ENCODE measurements at regions not wholly inside any gene's neighbourhood (a gene's known extent, or its start where the extent isn't known, plus 50 kb on each side); places are given as distances from the start of the nearest gene placed in this dataset.

DNA sequence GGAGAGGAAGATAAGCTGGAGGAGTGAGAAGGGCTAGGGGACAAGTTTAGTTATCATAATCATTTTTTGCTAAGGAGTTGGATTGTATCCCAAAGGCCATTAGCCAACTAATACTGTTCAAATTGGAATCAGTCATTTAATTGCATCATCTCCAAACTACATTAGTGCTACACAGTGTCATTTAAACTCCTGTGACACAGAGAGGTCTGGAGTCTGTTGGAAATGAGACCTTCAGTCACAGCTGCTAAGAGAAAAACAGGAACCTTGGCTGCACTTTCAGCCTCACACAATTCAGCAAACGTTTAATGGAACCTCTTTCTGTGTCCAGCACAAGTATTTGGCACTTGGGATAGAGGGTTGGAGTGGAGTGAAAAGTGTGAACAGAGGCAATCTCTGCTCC is 175.5 kb upstream of the MGAT5 start:
- no peak for ATAC-seq
- H3K27ac ChIP-seq (ENCODE audit: low read depth), result no peak overlapping the region
- Mint-ChIP-seq H3K36me3 (ENCODE audit: low read depth) (peaks cover 5% of the 10 kb centered on the region; the same call in 2 of the 3 replicates), H3K4me1 (peaks cover 14% of the 10 kb centered on the region), H3K4me3 (no peak overlapping the region), H3K9me3 (peaks cover 11% of the 10 kb centered on the region), H3K27ac (no peak overlapping the region), H3K27me3 (ENCODE audit: insufficient read depth, low read depth, poor library complexity) (peaks cover 9% of the 10 kb centered on the region)
- H2AFZ ChIP-seq, result no peak overlapping the region
- no peaks in the 10 kb centered on the region for H3K27me3 ChIP-seq (ENCODE audit: insufficient read depth)
- no peak overlapping the region for H3K4me3 ChIP-seq
- no peak for TF ChIP-seq EZH2 (IDR thresholded peaks at IDR 0.05; ENCODE audit: low read depth, unreplicated experiment)
- TF ChIP-seq POLR2AphosphoS5 (IDR thresholded peaks at IDR 0.05; ENCODE audit: low read depth), result no peak
- TF ChIP-seq, protein P1, sequence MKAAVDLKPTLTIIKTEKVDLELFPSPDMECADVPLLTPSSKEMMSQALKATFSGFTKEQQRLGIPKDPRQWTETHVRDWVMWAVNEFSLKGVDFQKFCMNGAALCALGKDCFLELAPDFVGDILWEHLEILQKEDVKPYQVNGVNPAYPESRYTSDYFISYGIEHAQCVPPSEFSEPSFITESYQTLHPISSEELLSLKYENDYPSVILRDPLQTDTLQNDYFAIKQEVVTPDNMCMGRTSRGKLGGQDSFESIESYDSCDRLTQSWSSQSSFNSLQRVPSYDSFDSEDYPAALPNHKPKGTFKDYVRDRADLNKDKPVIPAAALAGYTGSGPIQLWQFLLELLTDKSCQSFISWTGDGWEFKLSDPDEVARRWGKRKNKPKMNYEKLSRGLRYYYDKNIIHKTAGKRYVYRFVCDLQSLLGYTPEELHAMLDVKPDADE (IDR thresholded peaks at IDR 0.05), result no peak
- TF ChIP-seq CREB1 (CRISPR knock-in tag; IDR thresholded peaks at IDR 0.05; ENCODE audit: low read depth), result no peak
- TF ChIP-seq, protein P2, sequence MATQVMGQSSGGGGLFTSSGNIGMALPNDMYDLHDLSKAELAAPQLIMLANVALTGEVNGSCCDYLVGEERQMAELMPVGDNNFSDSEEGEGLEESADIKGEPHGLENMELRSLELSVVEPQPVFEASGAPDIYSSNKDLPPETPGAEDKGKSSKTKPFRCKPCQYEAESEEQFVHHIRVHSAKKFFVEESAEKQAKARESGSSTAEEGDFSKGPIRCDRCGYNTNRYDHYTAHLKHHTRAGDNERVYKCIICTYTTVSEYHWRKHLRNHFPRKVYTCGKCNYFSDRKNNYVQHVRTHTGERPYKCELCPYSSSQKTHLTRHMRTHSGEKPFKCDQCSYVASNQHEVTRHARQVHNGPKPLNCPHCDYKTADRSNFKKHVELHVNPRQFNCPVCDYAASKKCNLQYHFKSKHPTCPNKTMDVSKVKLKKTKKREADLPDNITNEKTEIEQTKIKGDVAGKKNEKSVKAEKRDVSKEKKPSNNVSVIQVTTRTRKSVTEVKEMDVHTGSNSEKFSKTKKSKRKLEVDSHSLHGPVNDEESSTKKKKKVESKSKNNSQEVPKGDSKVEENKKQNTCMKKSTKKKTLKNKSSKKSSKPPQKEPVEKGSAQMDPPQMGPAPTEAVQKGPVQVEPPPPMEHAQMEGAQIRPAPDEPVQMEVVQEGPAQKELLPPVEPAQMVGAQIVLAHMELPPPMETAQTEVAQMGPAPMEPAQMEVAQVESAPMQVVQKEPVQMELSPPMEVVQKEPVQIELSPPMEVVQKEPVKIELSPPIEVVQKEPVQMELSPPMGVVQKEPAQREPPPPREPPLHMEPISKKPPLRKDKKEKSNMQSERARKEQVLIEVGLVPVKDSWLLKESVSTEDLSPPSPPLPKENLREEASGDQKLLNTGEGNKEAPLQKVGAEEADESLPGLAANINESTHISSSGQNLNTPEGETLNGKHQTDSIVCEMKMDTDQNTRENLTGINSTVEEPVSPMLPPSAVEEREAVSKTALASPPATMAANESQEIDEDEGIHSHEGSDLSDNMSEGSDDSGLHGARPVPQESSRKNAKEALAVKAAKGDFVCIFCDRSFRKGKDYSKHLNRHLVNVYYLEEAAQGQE (IDR thresholded peaks at IDR 0.05; ENCODE audit: unreplicated experiment), result no peak
- H3K9me2 ChIP-seq (ENCODE audit: insufficient read depth), result 0 out of 2 replicates have a peak, but pooled peaks cover 2% of the 10 kb centered on the region
- no peaks in the 10 kb centered on the region for H4K20me1 ChIP-seq (replicated peaks; ENCODE audit: insufficient read depth)
- DNase-seq (ENCODE audit: low spot score), result no peak
- H3K4me2 ChIP-seq, result no peak overlapping the region
- no peaks in the 10 kb centered on the region for H3K79me2 ChIP-seq (replicated peaks; ENCODE audit: insufficient read depth)
- no peaks in the 10 kb centered on the region for H3F3A ChIP-seq (replicated peaks; ENCODE audit: low read depth)
- H3K4me1 ChIP-seq (ENCODE audit: insufficient read depth), result peaks cover 5% of the 10 kb centered on the region
- no peaks in the 10 kb centered on the region for H3K36me3 ChIP-seq (ENCODE audit: insufficient read depth)

GRCh38 chr2:134079373-134079772 is 174.5 kb upstream of the MGAT5 start:
- H3K4me2 ChIP-seq, result no peak overlapping the region
- Mint-ChIP-seq H3K9me3 (peaks cover 11% of the 10 kb centered on the region), H3K27ac (no peak overlapping the region), H3K4me3 (no peak overlapping the region), H3K4me1 (peaks cover 14% of the 10 kb centered on the region), H3K27me3 (ENCODE audit: insufficient read depth, low read depth, poor library complexity) (peaks cover 9% of the 10 kb centered on the region), H3K36me3 (ENCODE audit: low read depth) (peaks cover 5% of the 10 kb centered on the region; the same call in 2 of the 3 replicates)
- H2AFZ ChIP-seq, result no peak overlapping the region; the same call in 1 of the 2 replicates
- no peaks in the 10 kb centered on the region for H4K20me1 ChIP-seq (replicated peaks; ENCODE audit: insufficient read depth)
- DNase-seq (ENCODE audit: low spot score) (no peak), ATAC-seq (no peak)
- peaks cover 5% of the 10 kb centered on the region for H3K4me1 ChIP-seq (ENCODE audit: insufficient read depth)
- no peaks in the 10 kb centered on the region for H3K79me2 ChIP-seq (replicated peaks; ENCODE audit: insufficient read depth)
- H3K27me3 ChIP-seq (ENCODE audit: insufficient read depth), result no peaks in the 10 kb centered on the region
- H3K9me2 ChIP-seq (ENCODE audit: insufficient read depth), result 0 out of 2 replicates have a peak, but pooled peaks cover 2% of the 10 kb centered on the region
- no peak overlapping the region for H3K27ac ChIP-seq (ENCODE audit: low read depth)
- no peak overlapping the region for H3K4me3 ChIP-seq
- H3F3A ChIP-seq (replicated peaks; ENCODE audit: low read depth), result no peaks in the 10 kb centered on the region
- H3K36me3 ChIP-seq (ENCODE audit: insufficient read depth), result no peaks in the 10 kb centered on the region
- no peak for TF ChIP-seq NANOG (IDR thresholded peaks at IDR 0.05; ENCODE audit: borderline replicate concordance)
- TF ChIP-seq CTCF (conservative IDR thresholded peaks at IDR 0.05; ENCODE audit: low read depth in 2 of 2), result no peak
- TF ChIP-seq, protein P3, sequence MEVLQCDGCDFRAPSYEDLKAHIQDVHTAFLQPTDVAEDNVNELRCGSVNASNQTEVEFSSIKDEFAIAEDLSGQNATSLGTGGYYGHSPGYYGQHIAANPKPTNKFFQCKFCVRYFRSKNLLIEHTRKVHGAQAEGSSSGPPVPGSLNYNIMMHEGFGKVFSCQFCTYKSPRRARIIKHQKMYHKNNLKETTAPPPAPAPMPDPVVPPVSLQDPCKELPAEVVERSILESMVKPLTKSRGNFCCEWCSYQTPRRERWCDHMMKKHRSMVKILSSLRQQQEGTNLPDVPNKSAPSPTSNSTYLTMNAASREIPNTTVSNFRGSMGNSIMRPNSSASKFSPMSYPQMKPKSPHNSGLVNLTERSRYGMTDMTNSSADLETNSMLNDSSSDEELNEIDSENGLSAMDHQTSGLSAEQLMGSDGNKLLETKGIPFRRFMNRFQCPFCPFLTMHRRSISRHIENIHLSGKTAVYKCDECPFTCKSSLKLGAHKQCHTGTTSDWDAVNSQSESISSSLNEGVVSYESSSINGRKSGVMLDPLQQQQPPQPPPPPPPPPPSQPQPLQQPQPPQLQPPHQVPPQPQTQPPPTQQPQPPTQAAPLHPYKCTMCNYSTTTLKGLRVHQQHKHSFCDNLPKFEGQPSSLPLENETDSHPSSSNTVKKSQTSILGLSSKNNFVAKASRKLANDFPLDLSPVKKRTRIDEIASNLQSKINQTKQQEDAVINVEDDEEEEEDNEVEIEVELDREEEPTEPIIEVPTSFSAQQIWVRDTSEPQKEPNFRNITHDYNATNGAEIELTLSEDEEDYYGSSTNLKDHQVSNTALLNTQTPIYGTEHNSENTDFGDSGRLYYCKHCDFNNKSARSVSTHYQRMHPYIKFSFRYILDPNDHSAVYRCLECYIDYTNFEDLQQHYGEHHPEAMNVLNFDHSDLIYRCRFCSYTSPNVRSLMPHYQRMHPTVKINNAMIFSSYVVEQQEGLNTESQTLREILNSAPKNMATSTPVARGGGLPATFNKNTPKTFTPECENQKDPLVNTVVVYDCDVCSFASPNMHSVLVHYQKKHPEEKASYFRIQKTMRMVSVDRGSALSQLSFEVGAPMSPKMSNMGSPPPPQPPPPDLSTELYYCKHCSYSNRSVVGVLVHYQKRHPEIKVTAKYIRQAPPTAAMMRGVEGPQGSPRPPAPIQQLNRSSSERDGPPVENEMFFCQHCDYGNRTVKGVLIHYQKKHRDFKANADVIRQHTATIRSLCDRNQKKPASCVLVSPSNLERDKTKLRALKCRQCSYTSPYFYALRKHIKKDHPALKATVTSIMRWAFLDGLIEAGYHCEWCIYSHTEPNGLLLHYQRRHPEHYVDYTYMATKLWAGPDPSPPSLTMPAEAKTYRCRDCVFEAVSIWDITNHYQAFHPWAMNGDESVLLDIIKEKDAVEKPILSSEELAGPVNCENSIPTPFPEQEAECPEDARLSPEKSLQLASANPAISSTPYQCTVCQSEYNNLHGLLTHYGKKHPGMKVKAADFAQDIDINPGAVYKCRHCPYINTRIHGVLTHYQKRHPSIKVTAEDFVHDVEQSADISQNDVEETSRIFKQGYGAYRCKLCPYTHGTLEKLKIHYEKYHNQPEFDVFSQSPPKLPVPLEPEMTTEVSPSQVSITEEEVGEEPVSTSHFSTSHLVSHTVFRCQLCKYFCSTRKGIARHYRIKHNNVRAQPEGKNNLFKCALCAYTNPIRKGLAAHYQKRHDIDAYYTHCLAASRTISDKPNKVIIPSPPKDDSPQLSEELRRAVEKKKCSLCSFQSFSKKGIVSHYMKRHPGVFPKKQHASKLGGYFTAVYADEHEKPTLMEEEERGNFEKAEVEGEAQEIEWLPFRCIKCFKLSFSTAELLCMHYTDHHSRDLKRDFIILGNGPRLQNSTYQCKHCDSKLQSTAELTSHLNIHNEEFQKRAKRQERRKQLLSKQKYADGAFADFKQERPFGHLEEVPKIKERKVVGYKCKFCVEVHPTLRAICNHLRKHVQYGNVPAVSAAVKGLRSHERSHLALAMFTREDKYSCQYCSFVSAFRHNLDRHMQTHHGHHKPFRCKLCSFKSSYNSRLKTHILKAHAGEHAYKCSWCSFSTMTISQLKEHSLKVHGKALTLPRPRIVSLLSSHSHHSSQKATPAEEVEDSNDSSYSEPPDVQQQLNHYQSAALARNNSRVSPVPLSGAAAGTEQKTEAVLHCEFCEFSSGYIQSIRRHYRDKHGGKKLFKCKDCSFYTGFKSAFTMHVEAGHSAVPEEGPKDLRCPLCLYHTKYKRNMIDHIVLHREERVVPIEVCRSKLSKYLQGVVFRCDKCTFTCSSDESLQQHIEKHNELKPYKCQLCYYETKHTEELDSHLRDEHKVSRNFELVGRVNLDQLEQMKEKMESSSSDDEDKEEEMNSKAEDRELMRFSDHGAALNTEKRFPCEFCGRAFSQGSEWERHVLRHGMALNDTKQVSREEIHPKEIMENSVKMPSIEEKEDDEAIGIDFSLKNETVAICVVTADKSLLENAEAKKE (CRISPR knock-in tag; IDR thresholded peaks at IDR 0.05), result no peak
- TF ChIP-seq CREB1 (CRISPR knock-in tag; IDR thresholded peaks at IDR 0.05; ENCODE audit: low read depth), result no peak

All from GM23338 (cell line).